SK-N-SH treated with all-trans-retinoic acid at 6 μM for 48 hours (cell line): ENCODE measurements at regions not wholly inside any gene's neighbourhood (a gene's known extent, or its start where the extent isn't known, plus 50 kb on each side); places are given as distances from the start of the nearest gene placed in this dataset.

Experiments
- ARNTL ChIP-seq: fragments of 450-650 bp; formaldehyde crosslinking; IDR thresholded peaks from 2 replicates; pipeline ENCODE4 v1.5.0; 2020; ENCODE audit warnings: low read depth, mild to moderate bottlenecking, moderate library complexity, borderline replicate concordance
- CSDC2 ChIP-seq: fragments of 250-450 bp; sonication (Bioruptor Pico); IDR thresholded peaks from 2 replicates; pipeline ENCODE4 v1.5.0; 2020; ENCODE audit warnings: mild to moderate bottlenecking, moderate library complexity
- ESRRG ChIP-seq: fragments of 250-450 bp; sonication (Bioruptor Pico); IDR thresholded peaks from 2 replicates; pipeline ENCODE4 v1.6.1; 2021; ENCODE audit warnings: mild to moderate bottlenecking
- PATZ1 ChIP-seq: fragments of 250-450 bp; sonication (Bioruptor Pico); IDR thresholded peaks from 2 replicates; pipeline ENCODE4 v1.8.0; 2020; ENCODE audit warnings: mild to moderate bottlenecking, moderate library complexity, borderline replicate concordance
- PPARA ChIP-seq: fragments of 250-450 bp; sonication (Bioruptor Pico); IDR thresholded peaks from 2 replicates; pipeline ENCODE4 v1.5.0; 2020; ENCODE audit warnings: mild to moderate bottlenecking, borderline replicate concordance
- RARB ChIP-seq: fragments of 250-450 bp; sonication (Bioruptor Pico); IDR thresholded peaks from 2 replicates; pipeline ENCODE4 v1.8.0; 2021; ENCODE audit warnings: mild to moderate bottlenecking, moderate library complexity
- SNAI2 ChIP-seq: fragments of 250-450 bp; sonication (Bioruptor Pico); IDR thresholded peaks from 2 replicates; pipeline ENCODE4 v1.5.0; 2020; ENCODE audit warnings: mild to moderate bottlenecking, moderate library complexity
- TOX ChIP-seq: fragments of 250-450 bp; sonication (Bioruptor Pico); IDR thresholded peaks from 2 replicates; pipeline ENCODE4 v1.8.0; 2021; ENCODE audit warnings: mild to moderate bottlenecking, moderate library complexity, borderline replicate concordance
- TSHZ2 ChIP-seq: fragments of 250-450 bp; sonication (Bioruptor Pico); IDR thresholded peaks from 2 replicates; pipeline ENCODE4 v1.5.0; 2020; ENCODE audit warnings: mild to moderate bottlenecking, moderate library complexity
- ZC3H10 ChIP-seq: fragments of 250-450 bp; sonication (Bioruptor Pico); IDR thresholded peaks from 2 replicates; pipeline ENCODE4 v1.5.1; 2021; ENCODE audit warnings: mild to moderate bottlenecking, moderate library complexity
- ZFP3 ChIP-seq: fragments of 250-450 bp; sonication (Bioruptor Pico); IDR thresholded peaks from 2 replicates; pipeline ENCODE4 v1.5.0; 2020; ENCODE audit warnings: mild to moderate bottlenecking, moderate library complexity
- ZFP30 ChIP-seq: fragments of 450-650 bp; formaldehyde crosslinking; IDR thresholded peaks from 2 replicates; pipeline ENCODE4 v1.5.0; 2022; ENCODE audit warnings: mild to moderate bottlenecking, moderate library complexity
- ZNF70 ChIP-seq: fragments of 450-650 bp; formaldehyde crosslinking; IDR thresholded peaks from 2 replicates; pipeline ENCODE4 v1.5.0; 2020; ENCODE audit warnings: mild to moderate bottlenecking, moderate library complexity
- ZNF8 ChIP-seq: fragments of 450-650 bp; formaldehyde crosslinking; IDR thresholded peaks from 2 replicates; pipeline ENCODE4 v1.5.0; 2020; ENCODE audit warnings: mild to moderate bottlenecking, moderate library complexity

GRCh38 chr16:17817260-17817659, 346.5 kb upstream of the XYLT1 start:
- TF ChIP-seq RARB (CRISPR knock-in tag) (no peak), ESRRG (CRISPR knock-in tag) (no peak), ZFP30 (CRISPR knock-in tag) (no peak), PATZ1 (no peak), TOX (CRISPR knock-in tag) (no peak), SNAI2 (CRISPR knock-in tag) (no peak), ARNTL (CRISPR knock-in tag) (no peak), ZC3H10 (no peak), PPARA (no peak), ZNF8 (CRISPR knock-in tag) (no peak), ZFP3 (CRISPR knock-in tag) (no peak), CSDC2 (CRISPR knock-in tag) (no peak), ZNF70 (CRISPR knock-in tag) (no peak), TSHZ2 (CRISPR knock-in tag) (no peak)
